ENCODE measurements at regions not wholly inside any gene's neighbourhood (a gene's known extent, or its start where the extent isn't known, plus 50 kb on each side); places are given as distances from the start of the nearest gene placed in this dataset.

DNA sequence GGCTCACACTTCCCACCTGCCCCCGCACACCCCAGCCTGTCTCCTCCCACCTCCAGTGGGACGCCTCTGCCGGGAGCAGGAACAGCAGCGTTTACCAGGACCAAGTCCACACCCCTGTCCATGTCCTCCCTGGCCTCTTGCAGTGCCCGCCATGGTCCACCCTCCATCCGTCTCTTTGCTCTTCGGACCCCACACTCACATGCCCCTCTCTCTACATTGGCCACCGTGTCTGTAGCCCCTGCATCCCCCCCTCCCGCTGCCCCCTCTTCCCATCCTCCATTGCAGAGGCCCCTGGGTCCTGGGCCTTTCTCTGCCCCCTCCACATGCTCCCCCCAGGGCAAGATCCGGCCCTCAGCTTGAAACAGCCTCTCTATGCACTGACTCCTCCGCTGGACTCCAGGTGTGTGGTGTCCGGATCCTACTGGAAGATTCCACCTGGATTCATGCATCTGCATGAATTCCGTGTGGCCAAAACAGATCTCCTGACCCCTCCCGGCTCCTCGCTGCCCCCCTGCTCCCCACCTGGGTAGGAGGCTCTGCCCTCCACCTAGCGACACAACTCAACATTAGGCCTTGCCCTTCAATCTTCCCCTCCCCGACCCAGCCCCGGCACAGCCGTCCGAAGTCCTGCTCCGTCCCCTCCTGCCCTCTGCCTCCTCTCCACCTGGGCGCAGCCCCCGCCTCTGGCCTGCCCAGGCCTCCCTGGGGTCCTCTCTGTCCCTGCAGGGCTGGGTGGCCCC is 168.5 kb downstream of the OLFM1 start:
- TF ChIP-seq, protein P1, sequence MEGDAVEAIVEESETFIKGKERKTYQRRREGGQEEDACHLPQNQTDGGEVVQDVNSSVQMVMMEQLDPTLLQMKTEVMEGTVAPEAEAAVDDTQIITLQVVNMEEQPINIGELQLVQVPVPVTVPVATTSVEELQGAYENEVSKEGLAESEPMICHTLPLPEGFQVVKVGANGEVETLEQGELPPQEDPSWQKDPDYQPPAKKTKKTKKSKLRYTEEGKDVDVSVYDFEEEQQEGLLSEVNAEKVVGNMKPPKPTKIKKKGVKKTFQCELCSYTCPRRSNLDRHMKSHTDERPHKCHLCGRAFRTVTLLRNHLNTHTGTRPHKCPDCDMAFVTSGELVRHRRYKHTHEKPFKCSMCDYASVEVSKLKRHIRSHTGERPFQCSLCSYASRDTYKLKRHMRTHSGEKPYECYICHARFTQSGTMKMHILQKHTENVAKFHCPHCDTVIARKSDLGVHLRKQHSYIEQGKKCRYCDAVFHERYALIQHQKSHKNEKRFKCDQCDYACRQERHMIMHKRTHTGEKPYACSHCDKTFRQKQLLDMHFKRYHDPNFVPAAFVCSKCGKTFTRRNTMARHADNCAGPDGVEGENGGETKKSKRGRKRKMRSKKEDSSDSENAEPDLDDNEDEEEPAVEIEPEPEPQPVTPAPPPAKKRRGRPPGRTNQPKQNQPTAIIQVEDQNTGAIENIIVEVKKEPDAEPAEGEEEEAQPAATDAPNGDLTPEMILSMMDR (IDR thresholded peaks at IDR 0.05): no peak
- no peak for TF ChIP-seq POLR2AphosphoS5 (IDR thresholded peaks at IDR 0.05)

All from breast epithelium (tissue), 3 donors.